ENCODE measurements at regions not wholly inside any gene's neighbourhood (a gene's known extent, or its start where the extent isn't known, plus 50 kb on each side); places are given as distances from the start of the nearest gene placed in this dataset.
"Not testable (repeated sequence)": the region's sequence is repeated elsewhere in the genome, so short reads cannot be mapped to it uniquely, and the experiment has no call there.

GRCh38 chr19:56894626-56895025 lies 54.1 kb upstream of the PEG3 start:
- no peak for DNase-seq

- no peak for DNase-seq
Observed at GRCh38 chr19:56896095-56896494, 55.6 kb upstream of the PEG3 start.

- DNase-seq, result no peak
Observed at GRCh38 chr19:56899943-56900342, 59.4 kb upstream of the PEG3 start.

GRCh38 chr19:56900573-56901097 lies 60.1 kb upstream of the PEG3 start:
- no peak for DNase-seq

GRCh38 chr19:56905631-56906150 lies 65.2 kb upstream of the PEG3 start:
- DNase-seq, result no peak

- DNase-seq, result no peak
Observed at GRCh38 chr19:56912401-56913112, 72.0 kb upstream of the PEG3 start.

GRCh38 chr19:56913113-56913455 lies 72.6 kb upstream of the PEG3 start:
- DNase-seq, result not testable (repeated sequence)

GRCh38 chr19:56916528-56916927 lies 76.0 kb upstream of the PEG3 start:
- DNase-seq, result no peak

- DNase-seq, result no peak
Observed at GRCh38 chr19:56917529-56917928, 77.0 kb upstream of the PEG3 start.

GRCh38 chr19:56917998-56918397 lies 77.5 kb upstream of the PEG3 start:
- no peak for DNase-seq

GRCh38 chr19:56918682-56919307 lies 78.3 kb upstream of the PEG3 start:
- DNase-seq, result no peak

GRCh38 chr19:56919308-56919995 lies 78.9 kb upstream of the PEG3 start:
- DNase-seq, result no peak

GRCh38 chr19:56926094-56926493 lies 85.6 kb upstream of the PEG3 start:
- DNase-seq, result not testable (repeated sequence)

GRCh38 chr19:56927294-56927693 lies 86.8 kb upstream of the PEG3 start:
- no peak for DNase-seq

- DNase-seq, result no peak
Observed at GRCh38 chr19:56927791-56928207, 87.3 kb upstream of the PEG3 start.

GRCh38 chr19:56930647-56931535 lies 90.4 kb upstream of the PEG3 start:
- no peak for DNase-seq

- no peak for DNase-seq
Observed at GRCh38 chr19:56933014-56933705, 92.6 kb upstream of the PEG3 start.

GRCh38 chr19:56934438-56935090 lies 94.0 kb upstream of the PEG3 start:
- DNase-seq, result no peak

- no peak for DNase-seq
Observed at GRCh38 chr19:56939951-56940350, 99.4 kb upstream of the PEG3 start.

GRCh38 chr19:56942756-56943155 lies 102.2 kb upstream of the PEG3 start:
- DNase-seq, result no peak

- no peak for DNase-seq
Observed at GRCh38 chr19:56946159-56946558, 105.6 kb upstream of the PEG3 start.

GRCh38 chr19:56947206-56947605 lies 106.7 kb upstream of the PEG3 start:
- no peak for DNase-seq

Data from stimulated activated CD8-positive, alpha-beta memory T cell treated with anti-CD3 and anti-CD28 coated beads, Interleukin-4, amount 100 ng/mL, for 48 hours (primary cell).